ENCODE measurements at regions not wholly inside any gene's neighbourhood (a gene's known extent, or its start where the extent isn't known, plus 50 kb on each side); places are given as distances from the start of the nearest gene placed in this dataset.

DNA sequence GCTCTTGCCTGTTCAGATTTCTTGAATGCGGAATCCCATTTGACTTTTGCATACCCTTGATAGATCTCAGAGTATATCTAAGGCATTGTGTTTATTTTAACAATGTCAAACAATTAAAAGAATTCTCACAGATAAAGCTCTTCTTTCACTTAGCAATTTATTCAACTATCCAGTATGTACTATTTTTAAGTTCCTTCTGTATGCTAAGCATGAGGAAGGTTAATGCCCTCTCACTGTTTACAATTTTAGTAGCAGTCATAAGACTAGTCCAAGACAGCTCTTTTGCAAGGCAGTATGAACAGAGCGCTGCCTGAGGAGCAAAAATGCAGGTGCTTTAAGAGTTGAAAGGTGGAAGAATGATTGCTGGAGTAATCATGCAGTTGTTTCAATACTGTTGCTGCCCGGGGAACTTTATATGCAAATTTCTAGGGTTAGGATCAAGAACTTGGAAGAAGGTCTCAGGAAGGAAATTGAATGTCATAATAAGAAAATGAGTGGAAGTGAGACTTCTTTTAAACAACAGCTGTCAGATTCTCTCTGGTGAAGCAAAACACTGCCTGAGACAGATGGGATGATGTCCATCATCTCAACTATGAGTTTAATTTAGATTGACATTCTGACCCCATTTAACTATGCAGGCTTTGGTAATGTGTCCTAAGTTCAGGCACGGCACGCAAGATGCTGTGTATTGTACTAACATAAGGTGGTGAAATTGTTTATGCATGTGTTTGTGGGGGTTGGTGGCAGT is 1303.5 kb upstream of the CITED2 start:
- Histone ChIP-seq H3K36me3 (ENCODE audit: low read depth) (no peaks in the 10 kb centered on the region), H3K79me2 (ENCODE audit: insufficient read depth) (no peaks in the 10 kb centered on the region), H3K9ac (no peak overlapping the region), H3K4me2 (ENCODE audit: unreplicated experiment) (no peak overlapping the region), H3F3A (ENCODE audit: insufficient read depth) (no peaks in the 10 kb centered on the region), H3K9me2 (ENCODE audit: insufficient read depth) (no peaks in the 10 kb centered on the region), H4K20me1 (ENCODE audit: insufficient read depth) (no peaks in the 10 kb centered on the region), H3K27me3 (replicated peaks; ENCODE audit: insufficient read depth) (no peaks in the 10 kb centered on the region), H2AFZ (no peak overlapping the region), H3K4me1 (ENCODE audit: insufficient read depth) (no peaks in the 10 kb centered on the region), H3K4me3 (no peak overlapping the region), H3K27ac (no peak overlapping the region), H3K9me3 (ENCODE audit: low read depth) (no peaks in the 10 kb centered on the region)
- in situ Hi-C loops (cut with MboI): no loop called here
- WGBS, 2 experiments (ENCODE audit: low coverage in 1 of 2, low lambda C conversion rate in 2 of 2, missing lambda C conversion rate in 2 of 2): 83% methylated on average over 5 of the region's 5 CpGs
- TF ChIP-seq EZH2 (IDR thresholded peaks at IDR 0.05; ENCODE audit: insufficient read depth, poor library complexity, severe bottlenecking): no peak
- TF ChIP-seq EZH2phosphoT487 (IDR thresholded peaks at IDR 0.05; ENCODE audit: insufficient read depth, low read depth): no peak
- no peak for DNase-seq

DNA sequence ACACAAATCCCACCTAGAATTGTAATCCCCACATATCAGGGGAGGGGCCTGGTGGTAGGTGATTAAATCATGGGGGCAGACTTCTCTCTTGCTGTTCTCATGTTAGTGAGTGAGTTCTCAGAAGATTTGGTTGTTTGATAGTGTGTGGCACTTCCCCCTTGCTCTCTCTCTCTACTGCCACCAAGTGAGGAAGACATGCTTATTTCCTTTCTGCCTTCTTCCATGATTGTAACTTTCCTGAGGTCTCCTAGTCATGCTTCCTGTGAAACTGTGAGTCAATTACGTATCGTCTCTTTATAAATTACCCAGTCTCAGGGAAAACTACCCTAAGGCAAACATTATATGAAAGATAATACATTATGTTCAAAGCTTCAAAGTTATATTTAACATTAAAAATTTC is 1297.5 kb upstream of the CITED2 start:
- Histone ChIP-seq H3K9me2 (ENCODE audit: insufficient read depth) (no peaks in the 10 kb centered on the region), H3K27ac (no peak overlapping the region), H4K20me1 (ENCODE audit: insufficient read depth) (no peaks in the 10 kb centered on the region), H3K4me2 (ENCODE audit: unreplicated experiment) (no peak overlapping the region), H3K27me3 (replicated peaks; ENCODE audit: insufficient read depth) (no peaks in the 10 kb centered on the region), H3K4me1 (ENCODE audit: insufficient read depth) (peaks cover 13% of the 10 kb centered on the region), H3K9ac (no peak overlapping the region), H3K36me3 (ENCODE audit: low read depth) (no peaks in the 10 kb centered on the region), H2AFZ (no peak overlapping the region), H3K79me2 (ENCODE audit: insufficient read depth) (no peaks in the 10 kb centered on the region), H3F3A (ENCODE audit: insufficient read depth) (peaks cover 4% of the 10 kb centered on the region; the same call in 1 of the 2 replicates), H3K4me3 (no peak overlapping the region), H3K9me3 (ENCODE audit: low read depth) (no peaks in the 10 kb centered on the region)
- no peak for TF ChIP-seq EZH2phosphoT487 (IDR thresholded peaks at IDR 0.05; ENCODE audit: insufficient read depth, low read depth)
- no peak for TF ChIP-seq EZH2 (IDR thresholded peaks at IDR 0.05; ENCODE audit: insufficient read depth, poor library complexity, severe bottlenecking)
- WGBS, 2 experiments (ENCODE audit: low coverage in 1 of 2, low lambda C conversion rate in 2 of 2, missing lambda C conversion rate in 2 of 2): 86 to 90% methylated on average over 2 of the region's 2 CpGs
- no peak for DNase-seq
- in situ Hi-C loops (cut with MboI): no loop called here

DNA sequence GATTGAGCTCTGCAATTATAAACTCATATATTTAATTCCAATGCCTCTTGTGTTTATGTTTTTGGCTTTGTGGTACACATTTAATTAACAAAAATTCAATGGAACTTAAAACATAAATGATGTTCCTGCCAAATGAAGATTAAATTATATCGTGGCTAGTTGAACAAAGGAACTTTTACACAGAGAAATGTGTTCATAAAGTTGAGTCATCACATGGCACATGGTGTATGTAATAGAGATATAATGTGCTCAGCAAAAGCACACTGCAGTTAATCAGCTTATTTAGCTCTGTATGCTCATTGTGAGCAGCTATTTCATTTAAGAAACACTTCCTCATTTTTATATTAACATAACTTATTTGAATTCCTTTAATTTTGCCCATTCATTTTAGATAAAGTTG is 1295.6 kb upstream of the CITED2 start:
- H2AFZ ChIP-seq: peak overlapping the region; percentile 53
- no peak overlapping the region for H3K4me2 ChIP-seq (ENCODE audit: unreplicated experiment)
- H3K36me3 ChIP-seq (ENCODE audit: low read depth): no peaks in the 10 kb centered on the region
- H3K9ac ChIP-seq: no peak overlapping the region
- no peak for TF ChIP-seq EZH2phosphoT487 (IDR thresholded peaks at IDR 0.05; ENCODE audit: insufficient read depth, low read depth)
- no peak for TF ChIP-seq EZH2 (IDR thresholded peaks at IDR 0.05; ENCODE audit: insufficient read depth, poor library complexity, severe bottlenecking)
- in situ Hi-C loops (cut with MboI): no loop called here
- no peak overlapping the region for H3K27ac ChIP-seq
- H3K4me1 ChIP-seq (ENCODE audit: insufficient read depth): peaks cover 13% of the 10 kb centered on the region
- no peaks in the 10 kb centered on the region for H3K9me2 ChIP-seq (ENCODE audit: insufficient read depth)
- no peak overlapping the region for H3K4me3 ChIP-seq
- H3F3A ChIP-seq (ENCODE audit: insufficient read depth): peaks cover 4% of the 10 kb centered on the region; the same call in 1 of the 2 replicates
- no peaks in the 10 kb centered on the region for H3K27me3 ChIP-seq (replicated peaks; ENCODE audit: insufficient read depth)
- no peaks in the 10 kb centered on the region for H4K20me1 ChIP-seq (ENCODE audit: insufficient read depth)
- H3K9me3 ChIP-seq (ENCODE audit: low read depth): no peaks in the 10 kb centered on the region
- peak; percentile 49 for DNase-seq
- no peaks in the 10 kb centered on the region for H3K79me2 ChIP-seq (ENCODE audit: insufficient read depth)
- WGBS, 2 experiments (ENCODE audit: low coverage in 1 of 2, low lambda C conversion rate in 2 of 2, missing lambda C conversion rate in 2 of 2): 2 to 4% methylated on average over 1 of the region's 1 CpG

DNA sequence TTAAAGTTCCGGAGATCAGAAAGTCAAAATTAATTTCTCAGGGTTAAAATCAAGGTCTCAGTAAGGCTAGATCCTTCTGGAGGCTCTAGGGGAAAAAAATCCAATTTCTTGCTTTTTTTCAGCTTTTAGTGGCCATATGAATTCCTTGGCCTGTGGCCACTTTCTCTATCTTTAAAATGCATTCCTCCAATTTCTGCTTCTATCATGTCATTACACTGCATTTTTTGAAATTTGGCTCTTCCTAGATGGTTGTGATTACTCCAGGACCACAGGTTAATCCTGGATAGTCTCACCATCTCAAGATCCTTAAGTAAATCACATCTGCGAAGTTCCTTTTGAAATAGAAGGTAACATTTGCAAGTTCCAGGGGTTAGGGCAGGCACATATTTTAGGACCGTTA is 1294.9 kb upstream of the CITED2 start:
- Histone ChIP-seq H4K20me1 (ENCODE audit: insufficient read depth) (no peaks in the 10 kb centered on the region), H3K36me3 (ENCODE audit: low read depth) (no peaks in the 10 kb centered on the region), H3K4me3 (no peak overlapping the region), H3K9ac (no peak overlapping the region), H3K4me2 (ENCODE audit: unreplicated experiment) (no peak overlapping the region), H2AFZ (peak overlapping the region; percentile 53), H3K27ac (no peak overlapping the region), H3K9me3 (ENCODE audit: low read depth) (no peaks in the 10 kb centered on the region), H3F3A (ENCODE audit: insufficient read depth) (peaks cover 4% of the 10 kb centered on the region; the same call in 1 of the 2 replicates), H3K79me2 (ENCODE audit: insufficient read depth) (no peaks in the 10 kb centered on the region), H3K9me2 (ENCODE audit: insufficient read depth) (no peaks in the 10 kb centered on the region), H3K4me1 (ENCODE audit: insufficient read depth) (peaks cover 13% of the 10 kb centered on the region), H3K27me3 (replicated peaks; ENCODE audit: insufficient read depth) (no peaks in the 10 kb centered on the region)
- peak; percentile 26 for DNase-seq
- WGBS, 2 experiments (ENCODE audit: low coverage in 1 of 2, low lambda C conversion rate in 2 of 2, missing lambda C conversion rate in 2 of 2): 82 to 84% methylated on average over 3 of the region's 3 CpGs
- TF ChIP-seq EZH2 (IDR thresholded peaks at IDR 0.05; ENCODE audit: insufficient read depth, poor library complexity, severe bottlenecking) (no peak), EZH2phosphoT487 (IDR thresholded peaks at IDR 0.05; ENCODE audit: insufficient read depth, low read depth) (no peak)
- in situ Hi-C loops (cut with MboI): no loop called here

Measured in GM23248 (cell line).